Mesendoderm (in vitro differentiated cells): ENCODE measurements at regions not wholly inside any gene's neighbourhood (a gene's known extent, or its start where the extent isn't known, plus 50 kb on each side); places are given as distances from the start of the nearest gene placed in this dataset.

Experiments used
- DNase-seq: peaks from one replicate; pipeline ENCODE4 v3.0.0; 2013
- H2AK5ac ChIP-seq: 2 replicates; pipeline ENCODE4 v1.6.1; 2013; ENCODE audit warnings: low read length, inconsistent platforms
- H2BK120ac ChIP-seq: 2 replicates; pipeline ENCODE4 v1.6.1; 2013; ENCODE audit warnings: low read depth, mild to moderate bottlenecking, low read length, moderate library complexity, mixed read lengths
- H2BK15ac ChIP-seq: replicated peaks from 2 replicates; pipeline ENCODE4 v1.6.1; 2013; ENCODE audit warnings: low read depth, mild to moderate bottlenecking, moderate library complexity
- H2BK5ac ChIP-seq: 2 replicates; pipeline ENCODE4 v1.6.1; 2013; ENCODE audit warnings: low read length, inconsistent platforms
- H3K18ac ChIP-seq: 2 replicates; pipeline ENCODE4 v1.6.1; 2013; ENCODE audit warnings: mild to moderate bottlenecking, low read length, mixed read lengths
- H3K23ac ChIP-seq: one replicate; pipeline ENCODE4 v1.6.1; 2013; ENCODE audit warnings: low read length
- H3K27ac ChIP-seq: 2 replicates; pipeline ENCODE4 v1.5.1; 2013; ENCODE audit warnings: low read depth, mild to moderate bottlenecking, inconsistent platforms, low read length, moderate library complexity
- H3K27me3 ChIP-seq: 2 replicates; pipeline ENCODE4 v1.6.1; 2013; ENCODE audit warnings: low read length, control low read depth, mild to moderate bottlenecking, inconsistent platforms; ENCODE audit not compliant: insufficient read depth, poor library complexity
- H3K36me3 ChIP-seq: 2 replicates; pipeline ENCODE4 v1.6.1; 2013; ENCODE audit warnings: low read length, inconsistent platforms; ENCODE audit not compliant: control insufficient read depth, insufficient read depth
- H3K4ac ChIP-seq: one replicate; pipeline ENCODE4 v1.6.1; 2013; ENCODE audit warnings: low read depth, mild to moderate bottlenecking, low read length, moderate library complexity
- H3K4me1 ChIP-seq: 2 replicates; pipeline ENCODE4 v1.6.1; 2013; ENCODE audit warnings: low read depth, low read length, inconsistent platforms; ENCODE audit not compliant: control insufficient read depth
- H3K4me2 ChIP-seq: 2 replicates; pipeline ENCODE4 v1.6.1; 2013; ENCODE audit warnings: low read length
- H3K4me3 ChIP-seq: 2 replicates; pipeline ENCODE4 v1.5.1; 2013; ENCODE audit warnings: mild to moderate bottlenecking, low read length
- H3K56ac ChIP-seq: one replicate; pipeline ENCODE4 v1.6.1; 2013; ENCODE audit warnings: low read length
- H3K79me1 ChIP-seq: 2 replicates; pipeline ENCODE4 v1.6.1; 2013; ENCODE audit warnings: low read length, inconsistent platforms
- H3K79me2 ChIP-seq: 2 replicates; pipeline ENCODE4 v1.6.1; 2013; ENCODE audit warnings: mild to moderate bottlenecking, low read length; ENCODE audit not compliant: control insufficient read depth, insufficient read depth
- H3K9ac ChIP-seq: 2 replicates; pipeline ENCODE4 v1.6.1; 2013; ENCODE audit warnings: low read length, inconsistent platforms
- H4K5ac ChIP-seq: one replicate; pipeline ENCODE4 v1.6.1; 2013; ENCODE audit warnings: low read length
- H4K8ac ChIP-seq: one replicate; pipeline ENCODE4 v1.6.1; 2013; ENCODE audit warnings: low read depth, mild to moderate bottlenecking, control low read depth, low read length, moderate library complexity
- WGBS: extraction: QIAGEN DNeasy Blood & Tissue Kit; methylation state at CpG from one replicate; pipeline ENCODE4 v1.1.7; 2013; ENCODE audit warnings: low lambda C conversion rate, missing lambda C conversion rate; ENCODE audit not compliant: insufficient coverage; ENCODE audit errors: extremely low coverage; 5-methylcytosine and 5-hydroxymethylcytosine counted together

DNA sequence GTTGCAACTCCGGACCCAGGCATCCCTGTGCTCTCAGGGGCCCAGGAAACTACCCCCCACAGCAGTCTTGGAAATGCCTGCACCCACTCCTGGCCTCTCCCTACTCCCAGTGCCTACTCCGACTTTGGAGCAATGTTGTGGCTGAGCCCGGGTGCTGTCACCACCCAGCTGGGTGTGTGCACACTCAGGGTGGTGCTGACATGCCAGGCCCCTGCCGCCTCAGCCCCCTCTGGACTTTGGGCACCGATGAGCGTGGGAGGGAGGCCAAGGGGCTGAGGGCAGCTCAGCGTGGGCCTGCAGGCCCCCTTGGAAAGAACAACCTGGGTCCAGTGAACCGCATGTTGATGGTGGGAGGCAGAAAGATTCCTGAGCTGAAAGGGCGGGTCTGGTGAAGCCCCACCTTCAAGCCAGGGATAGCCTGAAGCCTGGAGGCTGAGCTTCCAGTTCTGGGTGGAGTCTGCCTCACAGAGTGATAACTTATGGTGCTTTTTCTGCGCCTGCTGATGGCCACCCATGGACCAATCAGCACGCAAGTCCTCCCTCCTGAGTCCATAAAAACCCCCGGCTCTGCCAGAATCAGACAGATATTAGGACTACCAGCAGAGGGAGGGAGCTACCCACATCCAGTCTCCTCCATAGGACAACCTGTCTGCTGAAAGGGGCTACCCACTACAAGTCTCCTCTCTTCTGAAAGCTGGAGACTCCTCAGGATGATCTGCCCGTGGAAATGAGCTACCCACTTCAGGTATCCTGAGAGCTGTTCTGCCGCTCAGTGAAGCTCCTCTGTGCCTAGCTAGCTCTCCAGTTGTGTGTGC, 380.4 kb upstream of the SORCS1 start:
- H2BK15ac ChIP-seq: no peak overlapping the region
- H3K56ac ChIP-seq: no peak overlapping the region
- no peak overlapping the region for H2BK120ac ChIP-seq
- no CpG with 5 or more reads among the region's 14 CpGs for WGBS
- no peak overlapping the region for H3K18ac ChIP-seq
- no peak overlapping the region for H2AK5ac ChIP-seq
- no peaks in the 10 kb centered on the region for H3K27me3 ChIP-seq
- no peaks in the 10 kb centered on the region for H3K36me3 ChIP-seq
- H4K8ac ChIP-seq: no peak overlapping the region
- H3K23ac ChIP-seq: no peak overlapping the region
- H3K9ac ChIP-seq: no peak overlapping the region
- H3K4me1 ChIP-seq: peaks cover 3% of the 10 kb centered on the region
- H3K27ac ChIP-seq: no peak overlapping the region
- no peaks in the 10 kb centered on the region for H3K79me2 ChIP-seq
- H4K5ac ChIP-seq: no peak overlapping the region
- no peak overlapping the region for H3K4me2 ChIP-seq
- DNase-seq: peak; percentile 39
- H2BK5ac ChIP-seq: no peak overlapping the region
- no peak overlapping the region for H3K4ac ChIP-seq
- no peaks in the 10 kb centered on the region for H3K79me1 ChIP-seq
- no peak overlapping the region for H3K4me3 ChIP-seq

DNA sequence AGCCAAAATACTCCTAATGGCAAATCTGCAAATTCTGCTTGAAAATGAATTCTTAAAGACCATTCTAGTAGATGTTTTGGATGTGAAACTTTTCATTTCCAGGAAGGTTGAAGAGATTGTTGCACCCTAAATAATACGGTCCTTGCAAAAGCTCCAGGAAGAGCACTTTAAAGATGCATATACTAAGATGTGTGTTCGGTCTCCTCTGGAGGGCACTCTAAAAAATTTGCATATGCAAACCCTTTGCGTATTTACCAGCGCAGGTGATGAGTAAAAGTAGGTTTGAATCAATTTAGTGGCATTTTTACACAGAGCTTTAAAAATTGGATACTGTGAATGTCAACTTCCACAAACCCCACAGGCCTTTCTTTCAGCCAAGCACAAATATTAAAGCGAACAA, 378.1 kb upstream of the SORCS1 start:
- H3K56ac ChIP-seq: no peak overlapping the region
- no peaks in the 10 kb centered on the region for H3K36me3 ChIP-seq
- no peak overlapping the region for H3K4ac ChIP-seq
- H4K8ac ChIP-seq: no peak overlapping the region
- no peak overlapping the region for H3K18ac ChIP-seq
- H3K27ac ChIP-seq: no peak overlapping the region
- no peaks in the 10 kb centered on the region for H3K79me2 ChIP-seq
- no peak overlapping the region for H3K23ac ChIP-seq
- WGBS: no CpG with 5 or more reads among the region's 5 CpGs
- DNase-seq: no peak
- no peaks in the 10 kb centered on the region for H3K27me3 ChIP-seq
- no peak overlapping the region for H3K4me3 ChIP-seq
- no peaks in the 10 kb centered on the region for H3K79me1 ChIP-seq
- no peak overlapping the region for H2BK5ac ChIP-seq
- no peaks in the 10 kb centered on the region for H3K4me1 ChIP-seq
- no peak overlapping the region for H2AK5ac ChIP-seq
- no peak overlapping the region for H4K5ac ChIP-seq
- H2BK15ac ChIP-seq: no peak overlapping the region
- no peak overlapping the region for H2BK120ac ChIP-seq
- no peak overlapping the region for H3K9ac ChIP-seq
- H3K4me2 ChIP-seq: no peak overlapping the region

- H3K4me2 ChIP-seq: no peak overlapping the region
- no peak overlapping the region for H2AK5ac ChIP-seq
- no peaks in the 10 kb centered on the region for H3K79me2 ChIP-seq
- no peak overlapping the region for H3K4ac ChIP-seq
- no peak overlapping the region for H3K23ac ChIP-seq
- H2BK15ac ChIP-seq: no peak overlapping the region
- H3K27me3 ChIP-seq: no peaks in the 10 kb centered on the region
- no CpG with 5 or more reads among the region's 1 CpG for WGBS
- no peaks in the 10 kb centered on the region for H3K4me1 ChIP-seq
- H3K79me1 ChIP-seq: no peaks in the 10 kb centered on the region
- H3K9ac ChIP-seq: no peak overlapping the region
- H3K18ac ChIP-seq: no peak overlapping the region
- H3K27ac ChIP-seq: no peak overlapping the region
- no peak overlapping the region for H3K56ac ChIP-seq
- no peaks in the 10 kb centered on the region for H3K36me3 ChIP-seq
- no peak for DNase-seq
- no peak overlapping the region for H3K4me3 ChIP-seq
- no peak overlapping the region for H4K5ac ChIP-seq
- H2BK5ac ChIP-seq: no peak overlapping the region
- H2BK120ac ChIP-seq: no peak overlapping the region
- no peak overlapping the region for H4K8ac ChIP-seq
These were observed 377.5 kb upstream of the SORCS1 start for GRCh38 chr10:107542016-107542415.

DNA sequence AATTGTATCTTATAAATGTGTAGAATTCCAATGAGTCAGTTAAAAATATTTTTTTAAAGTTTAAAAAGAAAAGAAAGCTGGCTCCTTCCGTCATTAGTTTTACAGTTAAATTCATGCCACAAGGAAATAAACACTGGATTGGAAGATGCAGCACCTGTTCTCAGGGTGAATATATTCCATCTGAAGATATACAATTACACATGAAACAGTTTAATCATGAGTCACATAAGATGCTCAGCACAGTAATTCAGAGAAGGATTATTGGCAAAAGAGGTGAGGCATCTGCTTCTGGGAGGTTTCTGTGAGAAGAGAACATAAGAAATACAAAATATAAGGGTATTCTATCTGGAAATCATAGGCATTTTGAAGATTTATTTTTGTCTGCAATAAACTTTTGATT, 376.5 kb upstream of the SORCS1 start:
- Histone ChIP-seq H3K4ac (no peak overlapping the region), H3K56ac (no peak overlapping the region), H2BK120ac (no peak overlapping the region), H3K4me2 (no peak overlapping the region), H3K79me2 (no peaks in the 10 kb centered on the region), H3K18ac (no peak overlapping the region), H3K4me1 (no peaks in the 10 kb centered on the region), H3K9ac (no peak overlapping the region), H3K4me3 (no peak overlapping the region), H3K27me3 (no peaks in the 10 kb centered on the region), H4K5ac (no peak overlapping the region), H2BK5ac (no peak overlapping the region), H2BK15ac (no peak overlapping the region), H3K23ac (no peak overlapping the region), H2AK5ac (no peak overlapping the region), H3K79me1 (no peaks in the 10 kb centered on the region), H3K36me3 (no peaks in the 10 kb centered on the region), H3K27ac (no peak overlapping the region), H4K8ac (no peak overlapping the region)
- no peak for DNase-seq
- WGBS: no CpG with 5 or more reads among the region's 1 CpG

- Histone ChIP-seq H3K56ac (no peak overlapping the region), H3K4ac (no peak overlapping the region), H3K27me3 (no peaks in the 10 kb centered on the region), H3K79me1 (no peaks in the 10 kb centered on the region), H3K27ac (no peak overlapping the region), H4K5ac (no peak overlapping the region), H3K4me3 (no peak overlapping the region), H3K4me2 (no peak overlapping the region), H2BK5ac (no peak overlapping the region), H2BK15ac (no peak overlapping the region), H3K4me1 (no peaks in the 10 kb centered on the region), H3K9ac (no peak overlapping the region), H2AK5ac (no peak overlapping the region), H4K8ac (no peak overlapping the region), H2BK120ac (no peak overlapping the region), H3K18ac (no peak overlapping the region), H3K23ac (no peak overlapping the region), H3K36me3 (no peaks in the 10 kb centered on the region), H3K79me2 (no peaks in the 10 kb centered on the region)
- no CpG with 5 or more reads among the region's 2 CpGs for WGBS
- DNase-seq: peak; percentile 64
These were observed 364.8 kb upstream of the SORCS1 start for GRCh38 chr10:107529350-107529749.

DNA sequence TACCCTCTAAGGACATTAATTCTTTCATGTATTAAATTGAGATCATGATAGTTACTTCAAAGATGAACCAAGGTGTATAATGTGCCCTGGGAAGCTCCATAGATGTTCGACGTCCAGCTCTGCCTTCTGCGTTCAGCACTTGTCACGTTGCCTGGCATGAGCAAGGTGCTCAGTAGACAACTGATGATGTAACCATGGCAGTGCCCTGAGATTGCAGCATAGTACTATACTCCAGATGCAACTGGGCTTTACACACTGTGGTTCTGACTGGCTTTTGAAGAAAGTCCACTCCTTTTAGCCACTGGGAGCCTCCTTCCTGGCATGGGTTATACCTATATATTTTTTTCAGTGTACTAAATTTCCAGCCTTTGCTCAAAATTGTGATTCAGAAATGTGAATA, 355.8 kb upstream of the SORCS1 start:
- Histone ChIP-seq H4K5ac (no peak overlapping the region), H3K4me2 (no peak overlapping the region), H3K4me1 (no peaks in the 10 kb centered on the region), H3K23ac (no peak overlapping the region), H3K56ac (no peak overlapping the region), H3K18ac (no peak overlapping the region), H3K27ac (no peak overlapping the region), H2BK15ac (no peak overlapping the region), H3K79me1 (no peaks in the 10 kb centered on the region), H2AK5ac (no peak overlapping the region), H4K8ac (no peak overlapping the region), H2BK120ac (no peak overlapping the region), H3K79me2 (no peaks in the 10 kb centered on the region), H3K4me3 (no peak overlapping the region), H2BK5ac (no peak overlapping the region), H3K27me3 (no peaks in the 10 kb centered on the region), H3K9ac (no peak overlapping the region), H3K4ac (no peak overlapping the region), H3K36me3 (no peaks in the 10 kb centered on the region)
- DNase-seq: no peak
- no CpG with 5 or more reads among the region's 4 CpGs for WGBS
